Neural progenitor cell (in vitro differentiated cells): ENCODE measurements at regions not wholly inside any gene's neighbourhood (a gene's known extent, or its start where the extent isn't known, plus 50 kb on each side); places are given as distances from the start of the nearest gene placed in this dataset. TPM values are rescaled to one million over a fixed set of nuclear protein-coding genes. Genes with fewer than 3 reads are reported as not detected.

Experiments
- DNase-seq: peaks from one replicate; pipeline ENCODE4 v3.0.0-alpha.2; 2016; ENCODE audit warnings: low spot score
- H2AFZ ChIP-seq: fragments of 200-600 bp; sonication (generic); replicated peaks from 2 replicates; pipeline ENCODE4 v1.6.1; 2016; ENCODE audit warnings: antibody characterized with exemption
- H3F3A ChIP-seq: fragments of 200-600 bp; sonication (generic); 2 replicates; pipeline ENCODE4 v1.6.1; 2016; ENCODE audit warnings: antibody characterized with exemption, low read depth
- H3K27ac ChIP-seq: fragments of 200-600 bp; sonication (generic); 2 replicates; pipeline ENCODE4 v1.5.1; 2016; ENCODE audit warnings: mild to moderate bottlenecking
- H3K27me3 ChIP-seq: fragments of 200-600 bp; sonication (generic); 2 replicates; pipeline ENCODE4 v1.6.1; 2016; ENCODE audit warnings: mild to moderate bottlenecking, moderate library complexity
- H3K36me3 ChIP-seq: fragments of 200-600 bp; sonication (generic); 2 replicates; pipeline ENCODE4 v1.5.1; 2016
- H3K4me1 ChIP-seq: fragments of 200-600 bp; sonication (generic); 2 replicates; pipeline ENCODE4 v1.6.1; 2016; ENCODE audit warnings: mixed run types
- H3K4me2 ChIP-seq: fragments of 200-600 bp; sonication (generic); 2 replicates; pipeline ENCODE4 v1.6.1; 2016
- H3K4me3 ChIP-seq: fragments of 200-600 bp; sonication (generic); 2 replicates; pipeline ENCODE4 v1.5.1; 2016
- H3K79me2 ChIP-seq: fragments of 200-600 bp; sonication (generic); 2 replicates; pipeline ENCODE4 v1.6.1; 2016; ENCODE audit warnings: low read depth
- H3K9ac ChIP-seq: fragments of 200-600 bp; sonication (generic); 2 replicates; pipeline ENCODE4 v1.6.1; 2016
- H3K9me3 ChIP-seq: fragments of 200-600 bp; sonication (generic); 2 replicates; pipeline ENCODE4 v1.5.1; 2016; ENCODE audit warnings: low read depth
- H4K20me1 ChIP-seq: fragments of 200-600 bp; sonication (generic); 2 replicates; pipeline ENCODE4 v1.6.1; 2016; ENCODE audit warnings: low read depth
- H3K27ac Mint-ChIP-seq: 3 replicates; pipeline ENCODE4 v1.8.0; 2021; ENCODE audit warnings: mixed read lengths
- H3K27me3 Mint-ChIP-seq: 2 replicates; pipeline ENCODE4 v1.8.0; 2022; ENCODE audit warnings: low read depth, mild to moderate bottlenecking, inconsistent platforms, moderate library complexity, mixed read lengths; ENCODE audit not compliant: insufficient read depth
- H3K36me3 Mint-ChIP-seq: 3 replicates; pipeline ENCODE4 v1.8.0; 2021; ENCODE audit warnings: mixed read lengths
- H3K4me1 Mint-ChIP-seq: 3 replicates; pipeline ENCODE4 v1.8.0; 2021; ENCODE audit warnings: mixed read lengths
- H3K4me3 Mint-ChIP-seq: 3 replicates; pipeline ENCODE4 v1.8.0; 2021; ENCODE audit warnings: mild to moderate bottlenecking, moderate library complexity, mixed read lengths
- H3K9me3 Mint-ChIP-seq: 3 replicates; pipeline ENCODE4 v1.8.0; 2020; ENCODE audit warnings: mixed read lengths
- EZH2 ChIP-seq: fragments of 200-600 bp; sonication (generic); IDR thresholded peaks from 2 replicates; pipeline ENCODE4 v1.6.1; 2017; ENCODE audit warnings: antibody characterized with exemption, mild to moderate bottlenecking, moderate library complexity
- EZH2phosphoT487 ChIP-seq: fragments of 200-600 bp; sonication (generic); IDR thresholded peaks from 2 replicates; pipeline ENCODE4 v1.6.1; 2017; ENCODE audit warnings: antibody characterized with exemption
- small RNA-seq: library from RNA; depleted of rRNA; stranded (forward); fragments of <200 nt; gene quantifications from one replicate; pipeline ENCODE3, GENCODE V24; 2015
- TF ChIP-seq, protein P1 (sequence below): fragments of 200-600 bp; sonication (generic); IDR thresholded peaks from 2 replicates; pipeline ENCODE4 v1.5.1; 2017; ENCODE audit warnings: antibody characterized with exemption, mild to moderate bottlenecking

DNA sequence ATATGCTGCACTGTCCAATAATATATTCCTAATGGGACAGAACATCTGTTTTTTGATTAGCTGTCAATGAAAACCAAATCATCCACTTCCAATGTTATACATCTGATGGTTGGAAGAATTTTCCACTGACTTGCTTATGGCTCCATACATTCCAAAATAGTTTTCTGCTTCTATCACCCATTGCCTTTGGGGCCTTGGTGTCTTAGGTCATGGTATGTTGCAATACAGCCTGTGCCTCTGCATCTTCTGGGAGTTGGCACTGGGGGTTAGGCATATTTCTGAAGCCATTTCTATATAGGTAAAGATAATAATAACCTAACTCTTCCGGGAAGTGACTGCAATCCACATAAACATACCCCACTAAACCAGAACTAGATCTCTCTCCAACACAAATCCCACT, 53.2 kb upstream of the NR3C2 start:
- no peaks in the 10 kb centered on the region for H4K20me1 ChIP-seq
- no peaks in the 10 kb centered on the region for H3K36me3 Mint-ChIP-seq
- H3K79me2 ChIP-seq = no peaks in the 10 kb centered on the region
- no peaks in the 10 kb centered on the region for H3K9me3 ChIP-seq
- H3K27ac ChIP-seq = no peak overlapping the region
- H3K4me2 ChIP-seq = no peak overlapping the region
- no peaks in the 10 kb centered on the region for H3K4me1 Mint-ChIP-seq
- H3K27me3 Mint-ChIP-seq = no peaks in the 10 kb centered on the region
- TF ChIP-seq, protein P1, sequence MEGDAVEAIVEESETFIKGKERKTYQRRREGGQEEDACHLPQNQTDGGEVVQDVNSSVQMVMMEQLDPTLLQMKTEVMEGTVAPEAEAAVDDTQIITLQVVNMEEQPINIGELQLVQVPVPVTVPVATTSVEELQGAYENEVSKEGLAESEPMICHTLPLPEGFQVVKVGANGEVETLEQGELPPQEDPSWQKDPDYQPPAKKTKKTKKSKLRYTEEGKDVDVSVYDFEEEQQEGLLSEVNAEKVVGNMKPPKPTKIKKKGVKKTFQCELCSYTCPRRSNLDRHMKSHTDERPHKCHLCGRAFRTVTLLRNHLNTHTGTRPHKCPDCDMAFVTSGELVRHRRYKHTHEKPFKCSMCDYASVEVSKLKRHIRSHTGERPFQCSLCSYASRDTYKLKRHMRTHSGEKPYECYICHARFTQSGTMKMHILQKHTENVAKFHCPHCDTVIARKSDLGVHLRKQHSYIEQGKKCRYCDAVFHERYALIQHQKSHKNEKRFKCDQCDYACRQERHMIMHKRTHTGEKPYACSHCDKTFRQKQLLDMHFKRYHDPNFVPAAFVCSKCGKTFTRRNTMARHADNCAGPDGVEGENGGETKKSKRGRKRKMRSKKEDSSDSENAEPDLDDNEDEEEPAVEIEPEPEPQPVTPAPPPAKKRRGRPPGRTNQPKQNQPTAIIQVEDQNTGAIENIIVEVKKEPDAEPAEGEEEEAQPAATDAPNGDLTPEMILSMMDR = no peak
- TF ChIP-seq EZH2phosphoT487 = no peak
- no peak for TF ChIP-seq EZH2
- H3K4me1 ChIP-seq = no peaks in the 10 kb centered on the region
- no peaks in the 10 kb centered on the region for H3K9me3 Mint-ChIP-seq
- H3K36me3 ChIP-seq = no peaks in the 10 kb centered on the region
- H3K27ac Mint-ChIP-seq = no peak overlapping the region
- H3K4me3 Mint-ChIP-seq = no peak overlapping the region
- no peak overlapping the region for H3K4me3 ChIP-seq
- no peak overlapping the region for H2AFZ ChIP-seq
- DNase-seq = no peak
- H3K9ac ChIP-seq = no peak overlapping the region
- H3F3A ChIP-seq = peaks cover 4% of the 10 kb centered on the region
- no peaks in the 10 kb centered on the region for H3K27me3 ChIP-seq

Small RNAs in the stretch of these regions (small RNA-seq; reads per million reads assigned to genes)
- gene RNA5SP166 (0.09 reads per million), gene RNU7-197P (not detected)
